IMR-90 (cell line): ENCODE measurements at regions not wholly inside any gene's neighbourhood (a gene's known extent, or its start where the extent isn't known, plus 50 kb on each side); places are given as distances from the start of the nearest gene placed in this dataset.

Experiments
- CEBPB ChIP-seq: IDR thresholded peaks from 2 replicates; pipeline ENCODE4 v1.6.1; 2012; ENCODE audit warnings: low read depth, low read length, improper control_type of control experiment
- CHD1 ChIP-seq: IDR thresholded peaks from 2 replicates; pipeline ENCODE4 v1.6.1; 2012; ENCODE audit warnings: low read depth, low read length, improper control_type of control experiment
- CTCF ChIP-seq: conservative IDR thresholded peaks from 2 replicates; pipeline ENCODE4 v1.5.1; 2012; ENCODE audit warnings: mild to moderate bottlenecking, low read depth, low read length, improper control_type of control experiment
- ELK1 ChIP-seq: fragments of 150-350 bp; IDR thresholded peaks from 2 replicates; pipeline ENCODE4 v1.6.1; 2016; ENCODE audit warnings: low read depth, mild to moderate bottlenecking, low read length, moderate library complexity, borderline replicate concordance
- POLR2A ChIP-seq: IDR thresholded peaks from 2 replicates; pipeline ENCODE4 v1.6.1; 2012; ENCODE audit warnings: mild to moderate bottlenecking, low read depth, low read length
- RAD21 ChIP-seq: IDR thresholded peaks from 2 replicates; pipeline ENCODE4 v1.6.1; 2012; ENCODE audit warnings: low read length, improper control_type of control experiment
- SMC3 ChIP-seq: fragments of 150-350 bp; IDR thresholded peaks from 2 replicates; pipeline ENCODE4 v1.6.1; 2016; ENCODE audit warnings: low read depth, mild to moderate bottlenecking, antibody characterized with exemption, low read length, moderate library complexity
- USF2 ChIP-seq: fragments of 150-350 bp; IDR thresholded peaks from 2 replicates; pipeline ENCODE4 v1.6.1; 2017; ENCODE audit warnings: mild to moderate bottlenecking, antibody characterized with exemption, low read length, low read depth

- no peak for TF ChIP-seq CTCF
- TF ChIP-seq ELK1 = no peak
- no peak for TF ChIP-seq RAD21
- no peak for TF ChIP-seq CHD1
- TF ChIP-seq POLR2A = no peak
- TF ChIP-seq CEBPB = no peak
- TF ChIP-seq SMC3 = no peak
- no peak for TF ChIP-seq USF2
Measured at GRCh38 chr4:79184476-79184875, 141.4 kb downstream of the NAA11 start.
